VCaP (cell line): ENCODE measurements at regions not wholly inside any gene's neighbourhood (a gene's known extent, or its start where the extent isn't known, plus 50 kb on each side); places are given as distances from the start of the nearest gene placed in this dataset.

Source experiments
- H3K27ac ChIP-seq: fragments of 450-650 bp; 2 replicates; pipeline ENCODE4 v1.5.1; 2017
- CTCF ChIP-seq: fragments of 450-650 bp; conservative IDR thresholded peaks from 2 replicates; pipeline ENCODE4 v1.5.1; 2017; ENCODE audit warnings: mild to moderate bottlenecking, moderate library complexity

- TF ChIP-seq CTCF = no peak
- peak overlapping the region; percentile 15; the same call in 1 of the 2 replicates for H3K27ac ChIP-seq
These were observed 437.8 kb downstream of the LTN1 start for GRCh38 chr21:28554660-28555475.

- no peak for TF ChIP-seq CTCF
- H3K27ac ChIP-seq = peak overlapping the region; percentile 67
These were observed 442.4 kb downstream of the LTN1 start for GRCh38 chr21:28550057-28550825.

- H3K27ac ChIP-seq = no peak overlapping the region
- TF ChIP-seq CTCF = no peak
These were observed 444.4 kb downstream of the LTN1 start for GRCh38 chr21:28548291-28548690.

GRCh38 chr21:28547766-28548165, 444.9 kb downstream of the LTN1 start:
- no peak for TF ChIP-seq CTCF

GRCh38 chr21:28543975-28544374, 448.7 kb downstream of the LTN1 start:
- H3K27ac ChIP-seq = no peak overlapping the region
- no peak for TF ChIP-seq CTCF

More at GRCh38 chr21:28547766-28548165, 444.9 kb downstream of the LTN1 start:
- H3K27ac ChIP-seq = no peak overlapping the region

- H3K27ac ChIP-seq = no peak overlapping the region; the same call in 1 of the 2 replicates
These were observed 451.1 kb downstream of the LTN1 start for GRCh38 chr21:28541371-28542112.

More at GRCh38 chr21:28541371-28542112, 451.1 kb downstream of the LTN1 start:
- no peak for TF ChIP-seq CTCF
